ENCODE measurements at regions not wholly inside any gene's neighbourhood (a gene's known extent, or its start where the extent isn't known, plus 50 kb on each side); places are given as distances from the start of the nearest gene placed in this dataset.

- DNase-seq (ENCODE audit: low read depth): peak; percentile 81
- H3K4me3 ChIP-seq (ENCODE audit: low read depth, low read length): no peak overlapping the region
- TF ChIP-seq, protein P1, sequence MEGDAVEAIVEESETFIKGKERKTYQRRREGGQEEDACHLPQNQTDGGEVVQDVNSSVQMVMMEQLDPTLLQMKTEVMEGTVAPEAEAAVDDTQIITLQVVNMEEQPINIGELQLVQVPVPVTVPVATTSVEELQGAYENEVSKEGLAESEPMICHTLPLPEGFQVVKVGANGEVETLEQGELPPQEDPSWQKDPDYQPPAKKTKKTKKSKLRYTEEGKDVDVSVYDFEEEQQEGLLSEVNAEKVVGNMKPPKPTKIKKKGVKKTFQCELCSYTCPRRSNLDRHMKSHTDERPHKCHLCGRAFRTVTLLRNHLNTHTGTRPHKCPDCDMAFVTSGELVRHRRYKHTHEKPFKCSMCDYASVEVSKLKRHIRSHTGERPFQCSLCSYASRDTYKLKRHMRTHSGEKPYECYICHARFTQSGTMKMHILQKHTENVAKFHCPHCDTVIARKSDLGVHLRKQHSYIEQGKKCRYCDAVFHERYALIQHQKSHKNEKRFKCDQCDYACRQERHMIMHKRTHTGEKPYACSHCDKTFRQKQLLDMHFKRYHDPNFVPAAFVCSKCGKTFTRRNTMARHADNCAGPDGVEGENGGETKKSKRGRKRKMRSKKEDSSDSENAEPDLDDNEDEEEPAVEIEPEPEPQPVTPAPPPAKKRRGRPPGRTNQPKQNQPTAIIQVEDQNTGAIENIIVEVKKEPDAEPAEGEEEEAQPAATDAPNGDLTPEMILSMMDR (IDR thresholded peaks at IDR 0.05; ENCODE audit: insufficient read depth, low read depth, low read length, missing control alignments): no peak
These were observed 62.5 kb downstream of the RGS12 start for GRCh38 chr4:3355266-3355748.

DNA sequence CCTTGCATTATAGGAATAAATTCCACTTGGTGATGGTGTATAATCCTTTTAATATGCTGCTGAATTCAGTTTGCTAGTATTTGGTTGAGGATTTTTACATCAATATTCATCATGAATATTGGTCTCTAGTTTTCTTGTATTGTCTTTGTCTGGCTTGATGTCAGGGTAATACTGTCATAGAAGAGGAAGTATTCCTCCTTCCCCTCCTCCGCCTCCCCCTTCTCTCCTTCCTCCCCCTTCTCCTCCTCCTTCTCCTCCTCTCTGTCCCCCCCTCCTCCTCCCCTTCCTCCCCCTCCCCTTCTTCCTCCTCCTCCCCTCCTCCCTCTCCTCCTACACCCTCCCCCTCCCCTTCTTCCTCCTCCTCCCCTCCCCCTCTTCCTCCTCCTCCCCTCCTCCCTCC lies 65.8 kb downstream of the RGS12 start:
- H3K4me3 ChIP-seq (ENCODE audit: low read depth, low read length): no peak overlapping the region
- TF ChIP-seq, protein P1 (IDR thresholded peaks at IDR 0.05; ENCODE audit: insufficient read depth, low read depth, low read length, missing control alignments): no peak
- DNase-seq (ENCODE audit: low read depth): no peak

- DNase-seq (ENCODE audit: low read depth): no peak
These were observed 68.0 kb downstream of the RGS12 start for GRCh38 chr4:3360777-3361176.

GRCh38 chr4:3361406-3361805 lies 68.6 kb downstream of the RGS12 start:
- TF ChIP-seq, protein P1 (IDR thresholded peaks at IDR 0.05; ENCODE audit: insufficient read depth, low read depth, low read length, missing control alignments): no peak
- DNase-seq (ENCODE audit: low read depth): no peak
- no peak overlapping the region for H3K4me3 ChIP-seq (ENCODE audit: low read depth, low read length)

More at GRCh38 chr4:3360777-3361176, 68.0 kb downstream of the RGS12 start:
- TF ChIP-seq, protein P1 (IDR thresholded peaks at IDR 0.05; ENCODE audit: insufficient read depth, low read depth, low read length, missing control alignments): no peak
- H3K4me3 ChIP-seq (ENCODE audit: low read depth, low read length): no peak overlapping the region

DNA sequence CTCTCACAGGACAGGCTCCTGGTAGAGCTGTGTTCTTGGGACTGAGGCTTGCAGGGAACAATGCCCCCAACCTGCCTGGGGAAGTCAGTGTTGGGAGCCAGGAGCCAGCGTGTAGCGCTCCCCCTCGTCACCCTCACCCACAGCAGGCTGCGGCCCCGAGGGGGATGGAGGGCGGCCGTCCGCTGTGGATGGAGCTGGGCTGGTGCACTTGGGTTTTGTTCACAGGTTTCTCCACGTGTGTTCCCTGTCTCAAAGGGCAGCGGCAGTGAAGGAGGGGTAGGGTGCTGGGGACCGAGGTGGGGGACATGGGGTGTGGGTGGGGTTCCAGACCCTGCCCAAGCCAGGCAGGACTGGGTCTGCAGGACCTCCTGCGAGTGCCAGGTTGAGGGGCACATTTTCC lies 69.1 kb downstream of the RGS12 start:
- DNase-seq (ENCODE audit: low read depth): no peak
- H3K4me3 ChIP-seq (ENCODE audit: low read depth, low read length): no peak overlapping the region
- TF ChIP-seq, protein P1 (IDR thresholded peaks at IDR 0.05; ENCODE audit: insufficient read depth, low read depth, low read length, missing control alignments): no peak

- H3K4me3 ChIP-seq (ENCODE audit: low read depth, low read length): no peak overlapping the region
- DNase-seq (ENCODE audit: low read depth): no peak
- TF ChIP-seq, protein P1 (IDR thresholded peaks at IDR 0.05; ENCODE audit: insufficient read depth, low read depth, low read length, missing control alignments): no peak
These were observed 69.8 kb downstream of the RGS12 start for GRCh38 chr4:3362431-3363287.

Data from GM12865 (cell line).